HCT116 (cell line): ENCODE measurements at regions not wholly inside any gene's neighbourhood (a gene's known extent, or its start where the extent isn't known, plus 50 kb on each side); places are given as distances from the start of the nearest gene placed in this dataset.

ENCODE experiments used
- JUND ChIP-seq: IDR thresholded peaks from 2 replicates; pipeline ENCODE4 v1.6.1; 2012
- MAX ChIP-seq: IDR thresholded peaks from 2 replicates; pipeline ENCODE4 v1.6.1; 2012
- POLR2A ChIP-seq: IDR thresholded peaks from 2 replicates; pipeline ENCODE4 v1.7.0; 2011; ENCODE audit warnings: borderline replicate concordance; ENCODE audit not compliant: insufficient read depth, insufficient read length; ENCODE audit errors: extremely low read depth
- POLR2AphosphoS5 ChIP-seq: IDR thresholded peaks from 2 replicates; pipeline ENCODE4 v1.6.1; 2011; ENCODE audit warnings: mild to moderate bottlenecking, low read depth, low read length, moderate library complexity
- RAD21 ChIP-seq: IDR thresholded peaks from 2 replicates; pipeline ENCODE4 v1.6.1; 2012; ENCODE audit warnings: low read depth, mild to moderate bottlenecking
- SIN3A ChIP-seq: IDR thresholded peaks from 2 replicates; pipeline ENCODE4 v1.6.1; 2012; ENCODE audit warnings: low read depth
- SP1 ChIP-seq: IDR thresholded peaks from 2 replicates; pipeline ENCODE4 v1.6.1; 2012; ENCODE audit warnings: low read depth
- TCF7L2 ChIP-seq: IDR thresholded peaks from 2 replicates; pipeline ENCODE4 v1.7.0; 2011; ENCODE audit warnings: borderline replicate concordance, inconsistent platforms; ENCODE audit not compliant: insufficient read depth, insufficient read length; ENCODE audit errors: extremely low read depth
- YY1 ChIP-seq: IDR thresholded peaks from 2 replicates; pipeline ENCODE4 v1.6.1; 2011; ENCODE audit warnings: low read length, low read depth, moderate library complexity, mild to moderate bottlenecking; ENCODE audit not compliant: insufficient replicate concordance; ENCODE audit errors: extremely low read depth
- TF ChIP-seq, protein P1 (sequence below), 3 experiments: fragments of 200-600 bp in 1 of 3; sonication (generic) in 1 of 3; IDR thresholded peaks in 2 of 3; conservative IDR thresholded peaks in 1 of 3; 2 replicates each; pipeline ENCODE4 v1.5.1; 2012 to 2017; ENCODE audit warnings: low read depth in 2 of 3, low read length in 2 of 3, antibody characterized with exemption in 1 of 3, borderline replicate concordance in 1 of 3, control low read depth in 1 of 3, mild to moderate bottlenecking in 1 of 3, mixed read lengths in 1 of 3, mixed run types in 1 of 3, moderate library complexity in 1 of 3; ENCODE audit not compliant: insufficient read depth in 1 of 3

GRCh38 chr18:42339372-42339771 is 384.3 kb downstream of the PIK3C3 start:
- TF ChIP-seq RAD21 (no peak), SP1 (no peak), SIN3A (no peak), YY1 (no peak), POLR2A (no peak), POLR2AphosphoS5 (no peak), TCF7L2 (no peak), JUND (no peak), MAX (no peak)
- TF ChIP-seq, protein P1, sequence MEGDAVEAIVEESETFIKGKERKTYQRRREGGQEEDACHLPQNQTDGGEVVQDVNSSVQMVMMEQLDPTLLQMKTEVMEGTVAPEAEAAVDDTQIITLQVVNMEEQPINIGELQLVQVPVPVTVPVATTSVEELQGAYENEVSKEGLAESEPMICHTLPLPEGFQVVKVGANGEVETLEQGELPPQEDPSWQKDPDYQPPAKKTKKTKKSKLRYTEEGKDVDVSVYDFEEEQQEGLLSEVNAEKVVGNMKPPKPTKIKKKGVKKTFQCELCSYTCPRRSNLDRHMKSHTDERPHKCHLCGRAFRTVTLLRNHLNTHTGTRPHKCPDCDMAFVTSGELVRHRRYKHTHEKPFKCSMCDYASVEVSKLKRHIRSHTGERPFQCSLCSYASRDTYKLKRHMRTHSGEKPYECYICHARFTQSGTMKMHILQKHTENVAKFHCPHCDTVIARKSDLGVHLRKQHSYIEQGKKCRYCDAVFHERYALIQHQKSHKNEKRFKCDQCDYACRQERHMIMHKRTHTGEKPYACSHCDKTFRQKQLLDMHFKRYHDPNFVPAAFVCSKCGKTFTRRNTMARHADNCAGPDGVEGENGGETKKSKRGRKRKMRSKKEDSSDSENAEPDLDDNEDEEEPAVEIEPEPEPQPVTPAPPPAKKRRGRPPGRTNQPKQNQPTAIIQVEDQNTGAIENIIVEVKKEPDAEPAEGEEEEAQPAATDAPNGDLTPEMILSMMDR (IDR thresholded peaks at IDR 0.05 in 2 of 3, conservative IDR thresholded peaks at IDR 0.05 in 1 of 3; ENCODE audit: borderline replicate concordance in 1 of 3, insufficient read depth in 1 of 3, low read depth in 2 of 3, low read length in 2 of 3) = no peak
